ENCODE measurements at regions not wholly inside any gene's neighbourhood (a gene's known extent, or its start where the extent isn't known, plus 50 kb on each side); places are given as distances from the start of the nearest gene placed in this dataset.

DNA sequence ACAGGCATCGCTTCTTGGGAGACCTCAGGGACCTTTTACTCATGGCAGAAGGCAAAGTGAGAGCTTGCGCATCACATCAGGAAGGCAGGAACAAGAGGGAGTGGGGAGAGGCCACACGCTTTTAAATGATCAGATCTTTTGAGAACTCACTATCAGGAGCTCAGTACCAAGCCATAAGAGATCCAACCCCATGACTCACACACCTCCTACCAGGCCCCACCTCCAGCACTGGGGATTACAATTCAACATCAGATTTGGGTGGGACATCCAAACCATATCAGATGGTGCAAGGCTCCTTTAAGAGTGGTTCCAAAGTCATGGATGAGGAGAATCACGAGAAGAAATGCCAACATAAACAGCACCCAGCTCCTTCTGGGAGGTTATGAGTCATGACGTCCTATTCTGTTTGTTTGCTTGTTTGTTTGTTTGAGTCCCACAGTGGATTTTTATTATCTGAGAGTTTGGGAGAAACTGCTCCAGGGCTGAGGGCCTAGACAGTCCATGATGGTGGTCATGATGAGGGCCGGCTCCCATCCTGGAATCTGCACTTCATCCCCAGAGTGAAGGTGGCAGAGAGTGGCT is 453.5 kb downstream of the GADD45G start:
- TF ChIP-seq CEBPB (IDR thresholded peaks at IDR 0.05) (no peak), EP300 (IDR thresholded peaks at IDR 0.05; ENCODE audit: borderline replicate concordance) (no peak), TCF12 (IDR thresholded peaks at IDR 0.05; ENCODE audit: low read depth) (no peak), YY1 (IDR thresholded peaks at IDR 0.05; ENCODE audit: low read depth) (no peak), TEAD4 (IDR thresholded peaks at IDR 0.05) (no peak)
